NCI-H1417 (cell line): ENCODE measurements at regions not wholly inside any gene's neighbourhood (a gene's known extent, or its start where the extent isn't known, plus 50 kb on each side); places are given as distances from the start of the nearest gene placed in this dataset.
"Not testable (repeated sequence)": the region's sequence is repeated elsewhere in the genome, so short reads cannot be mapped to it uniquely, and the experiment has no call there.

Source experiments
- DNase-seq, 3 experiments: peaks; one replicate each; lab custom pipeline; 2025; lab: John Stamatoyannopoulos, UW

- peak in 2 of 3 experiments; percentile 74 to 88 for DNase-seq
Observed at GRCh38 chr5:34555699-34556508, 100.2 kb upstream of the RAI14 start.

GRCh38 chr5:34556509-34556782 is 99.7 kb upstream of the RAI14 start:
- no peak for DNase-seq

DNA sequence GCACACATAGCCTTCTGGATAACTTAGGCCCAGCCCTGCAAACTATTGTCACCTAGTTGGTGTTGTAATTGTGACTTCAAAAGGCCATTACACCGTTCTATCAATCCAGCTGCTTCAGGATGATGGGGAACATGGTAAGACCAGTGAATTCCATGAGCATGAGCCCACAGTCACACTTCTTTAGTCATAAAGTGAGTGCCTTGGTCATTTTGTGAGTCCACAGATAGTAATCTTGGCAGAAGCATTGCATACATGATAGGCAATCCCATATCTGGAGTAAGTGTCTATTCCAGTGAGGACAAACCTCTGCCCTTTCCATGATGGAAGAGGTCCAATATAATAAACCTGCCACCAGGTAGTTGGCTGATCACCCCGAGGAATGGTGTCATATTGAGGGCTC is 94.5 kb upstream of the RAI14 start:
- not testable (repeated sequence) for DNase-seq

DNA sequence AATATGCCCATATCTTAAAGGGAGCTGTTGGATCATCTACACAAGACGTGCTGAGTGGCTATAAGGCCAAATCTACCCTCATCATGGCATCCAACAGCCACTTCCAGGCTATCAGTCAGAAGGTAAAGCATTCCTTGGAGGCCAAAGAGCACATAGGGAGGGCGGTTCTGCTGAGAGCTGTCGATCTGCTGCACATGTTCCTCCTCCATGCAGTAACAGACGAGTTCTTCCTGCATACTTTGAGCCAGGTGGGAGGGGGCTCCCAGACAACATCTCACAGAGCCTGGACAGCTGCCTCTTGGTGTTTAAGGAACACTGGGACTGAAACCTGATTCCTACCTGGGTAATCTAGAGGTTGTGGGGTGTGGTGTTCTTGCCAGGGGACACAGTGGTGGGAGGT is 93.3 kb upstream of the RAI14 start:
- no peak for DNase-seq

- no peak for DNase-seq
Observed at GRCh38 chr5:34563269-34563668, 92.9 kb upstream of the RAI14 start.

GRCh38 chr5:34563931-34564709 is 92.0 kb upstream of the RAI14 start:
- DNase-seq = no peak

DNA sequence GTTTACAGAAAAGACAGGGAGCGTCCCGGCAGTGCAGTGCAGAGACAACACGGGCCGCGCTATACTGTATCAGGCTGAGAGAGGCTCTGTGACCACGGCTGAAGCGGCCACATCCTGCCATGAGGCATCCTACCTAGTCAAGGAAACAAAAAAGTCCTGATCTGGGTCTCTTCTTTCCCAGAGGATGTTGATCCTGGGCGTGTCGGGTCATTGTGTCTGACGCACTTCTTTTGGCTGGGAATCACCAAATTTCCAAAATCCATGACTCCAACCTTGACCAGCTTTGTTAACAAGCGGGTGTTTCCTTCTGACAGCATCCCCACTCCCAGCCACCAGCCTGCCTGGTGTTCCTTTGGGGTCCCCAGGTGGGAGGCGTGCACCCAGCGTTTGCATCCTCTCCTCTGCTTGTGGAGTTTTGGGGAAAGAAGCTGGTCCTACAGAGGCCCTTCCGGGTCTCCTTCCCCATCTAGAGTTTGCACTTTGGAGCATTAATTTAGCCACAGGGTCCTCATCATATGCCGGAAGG is 91.4 kb upstream of the RAI14 start:
- no peak for DNase-seq

- DNase-seq = no peak
Observed at GRCh38 chr5:34570143-34570542, 86.0 kb upstream of the RAI14 start.

DNA sequence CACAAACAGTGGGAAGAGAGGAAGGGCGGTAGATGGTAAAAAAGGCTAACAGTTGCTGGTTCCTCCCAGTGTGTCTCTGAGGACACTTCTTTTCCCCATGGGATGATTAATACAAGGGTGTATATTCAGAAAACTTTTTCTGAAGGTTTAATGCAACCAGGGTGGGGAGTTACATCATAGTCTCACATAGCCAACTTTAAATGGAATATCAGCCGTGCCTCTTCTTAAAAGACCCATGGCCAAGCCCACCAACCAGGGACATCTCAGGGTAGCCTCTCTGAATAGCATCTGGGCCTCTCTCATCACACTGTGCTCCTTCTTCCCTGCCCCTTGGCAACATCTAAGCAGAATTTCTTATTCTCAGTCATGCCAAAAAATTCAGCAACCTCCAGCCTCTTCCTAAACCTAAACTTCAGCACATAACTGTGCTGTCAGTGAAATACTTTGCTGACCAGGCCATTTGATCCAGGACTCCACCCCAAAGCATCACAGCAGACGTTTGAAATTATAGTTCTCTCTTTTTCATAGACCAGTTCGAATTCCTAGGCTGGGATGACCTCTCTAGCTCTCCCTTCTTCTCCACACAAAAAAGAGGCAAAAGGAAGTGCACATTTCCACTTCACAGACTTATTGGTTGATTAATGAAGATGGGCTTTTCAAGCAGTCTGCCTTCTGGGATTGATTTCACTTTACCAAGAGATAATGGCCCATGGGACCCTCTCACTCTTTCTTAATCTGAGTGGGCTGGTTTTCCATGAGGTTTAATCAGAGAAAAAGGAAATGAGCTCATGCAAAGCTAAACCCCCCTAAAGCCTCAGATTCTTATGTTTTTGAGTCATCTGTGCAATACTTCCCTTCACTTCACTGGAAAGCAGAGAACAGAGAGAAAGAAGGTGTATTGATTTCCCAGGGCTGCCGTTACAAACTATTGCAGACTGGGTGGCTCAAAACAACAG is 85.1 kb upstream of the RAI14 start:
- DNase-seq = no peak

DNA sequence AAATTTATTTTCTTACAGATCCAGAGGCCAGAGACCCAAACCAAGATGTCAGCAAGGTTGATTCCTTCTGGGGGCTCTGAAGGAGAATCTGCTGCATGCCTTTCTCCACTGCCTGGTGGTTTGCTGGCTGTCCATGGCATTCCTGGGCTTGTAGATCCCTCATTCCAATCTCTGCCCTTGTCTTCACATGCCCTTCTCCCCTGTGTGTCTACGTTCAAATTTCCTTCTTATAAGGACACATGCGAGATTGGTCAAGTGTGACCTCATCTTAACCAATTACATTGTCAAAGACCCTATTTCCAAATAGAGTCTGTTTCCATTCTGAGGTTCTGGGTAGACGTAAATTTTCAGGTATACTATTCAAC is 84.5 kb upstream of the RAI14 start:
- no peak for DNase-seq

GRCh38 chr5:34574936-34575467 is 81.1 kb upstream of the RAI14 start:
- peak in 1 of 3 experiments; percentile 44 for DNase-seq

DNA sequence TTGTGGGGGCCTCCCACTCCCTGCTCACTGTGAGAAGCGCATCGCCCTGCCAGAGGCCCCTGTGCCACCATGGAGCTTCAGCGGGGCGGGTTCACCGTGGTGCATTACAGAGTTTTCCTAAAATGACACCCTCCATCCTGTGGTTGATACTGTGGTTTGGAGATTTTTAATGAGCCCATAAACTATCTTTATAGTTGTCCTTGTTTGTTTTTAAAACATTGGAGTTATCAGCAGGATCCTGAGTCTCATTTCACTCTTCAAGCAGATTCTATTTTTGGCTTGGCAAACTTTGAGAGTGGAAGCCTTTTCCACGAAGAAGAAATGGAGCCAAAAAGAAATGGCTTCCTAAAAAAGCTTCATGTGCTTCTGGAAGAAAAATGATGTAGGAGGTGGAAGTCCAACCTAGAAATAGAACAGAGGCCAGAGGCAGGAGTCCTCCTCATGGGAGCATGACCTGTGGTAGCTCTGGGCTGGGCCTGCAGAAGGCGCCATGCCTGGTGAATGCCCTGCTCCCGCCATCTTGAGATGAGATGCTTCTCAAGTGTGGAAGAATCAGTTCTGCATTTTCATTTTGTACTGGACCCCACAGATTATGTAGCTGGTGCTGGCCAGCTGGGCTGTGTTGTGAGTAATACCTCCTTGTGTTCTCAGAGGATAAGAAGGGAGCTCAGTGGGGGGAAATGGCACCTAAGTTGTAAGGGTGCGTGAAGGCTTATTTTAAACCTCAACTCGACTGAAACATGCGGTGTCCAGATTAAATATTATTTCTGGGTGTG is 79.0 kb upstream of the RAI14 start:
- no peak for DNase-seq

GRCh38 chr5:34578962-34579361 is 77.2 kb upstream of the RAI14 start:
- no peak for DNase-seq

DNA sequence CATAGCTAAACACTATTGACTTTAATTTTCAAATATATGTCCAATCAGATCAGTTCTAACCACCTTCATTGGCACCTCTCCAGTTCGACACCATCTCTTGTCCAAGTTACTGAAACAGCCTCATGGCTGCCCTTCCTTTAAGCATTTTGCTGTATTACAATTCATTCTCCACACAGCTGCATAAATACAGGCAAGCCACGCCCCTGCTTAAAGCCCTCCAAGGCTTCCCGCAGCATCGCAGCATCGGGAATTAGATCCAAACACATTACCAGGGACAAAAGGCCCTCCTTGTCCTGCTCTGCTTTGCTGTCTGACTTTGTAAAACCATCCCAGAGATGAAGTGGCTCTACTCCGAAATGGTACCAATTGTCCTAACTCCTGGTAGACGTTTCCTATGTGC is 75.1 kb upstream of the RAI14 start:
- no peak for DNase-seq

DNA sequence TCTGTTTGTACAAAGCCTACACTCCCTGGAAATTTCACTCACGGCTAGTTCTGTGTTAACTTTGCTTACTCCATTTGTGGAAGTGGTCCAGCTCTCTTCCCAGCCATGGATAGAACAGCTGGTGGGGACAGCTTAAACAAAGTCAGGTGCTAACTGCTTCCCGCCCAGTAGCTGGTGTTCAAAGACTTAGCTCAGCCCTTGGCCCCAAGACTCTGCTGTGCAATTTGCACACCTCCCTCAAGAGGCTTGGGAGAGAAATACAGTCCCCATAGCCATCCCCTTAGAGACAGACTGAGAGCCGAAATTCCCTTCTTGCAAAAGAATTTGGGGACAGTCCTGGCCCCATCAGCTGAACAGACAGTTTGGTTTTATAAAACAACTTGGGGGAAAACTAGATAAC is 73.8 kb upstream of the RAI14 start:
- DNase-seq = no peak

GRCh38 chr5:34583167-34583566 is 73.0 kb upstream of the RAI14 start:
- DNase-seq = no peak

DNA sequence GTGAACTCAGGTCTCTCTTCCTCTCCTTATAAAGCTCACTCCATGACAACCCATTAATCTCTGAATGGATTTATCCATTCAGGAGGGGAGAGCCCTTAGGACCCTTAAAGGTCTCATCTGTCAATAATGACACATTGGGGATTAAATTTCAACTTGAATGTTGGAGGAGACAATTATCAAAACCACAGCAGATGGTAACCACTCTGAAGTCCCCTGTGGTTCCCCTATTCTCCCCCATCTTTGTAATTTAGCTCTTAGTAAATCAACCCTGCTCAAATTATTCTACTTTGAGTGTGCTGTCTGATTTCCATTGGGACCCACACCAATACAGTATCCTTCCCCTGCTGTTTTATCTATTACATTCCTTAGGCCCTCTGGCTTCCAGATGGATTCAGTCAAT is 72.0 kb upstream of the RAI14 start:
- peak in 2 of 3 experiments; percentile 14 to 76 for DNase-seq

- DNase-seq = peak in 2 of 3 experiments; percentile 58 to 86
Observed at GRCh38 chr5:34585601-34586104, 70.5 kb upstream of the RAI14 start.

GRCh38 chr5:34586117-34586885 is 69.8 kb upstream of the RAI14 start:
- DNase-seq = no peak
